OCI-LY7 (cell line): ENCODE measurements at regions not wholly inside any gene's neighbourhood (a gene's known extent, or its start where the extent isn't known, plus 50 kb on each side); places are given as distances from the start of the nearest gene placed in this dataset.

ENCODE experiments used
- CTCF ChIP-seq: fragments of 200-600 bp; sonication (generic); conservative IDR thresholded peaks from 2 replicates; pipeline ENCODE4 v1.5.1; 2014; ENCODE audit warnings: mild to moderate bottlenecking, antibody characterized with exemption, low read length, moderate library complexity, mixed read lengths
- EZH2phosphoT487 ChIP-seq: fragments of 200-600 bp; sonication (generic); IDR thresholded peaks from 2 replicates; pipeline ENCODE4 v1.6.1; 2018; ENCODE audit warnings: low read depth, borderline replicate concordance, mild to moderate bottlenecking, mixed run types, antibody characterized with exemption, low read length, moderate library complexity, mixed read lengths

GRCh38 chr4:184895012-184895695, 69.4 kb upstream of the ACSL1 start:
- TF ChIP-seq EZH2phosphoT487 (no peak), CTCF (no peak)
